Esophagus (tissue), 2 donors: ENCODE measurements at regions not wholly inside any gene's neighbourhood (a gene's known extent, or its start where the extent isn't known, plus 50 kb on each side); places are given as distances from the start of the nearest gene placed in this dataset.
"Not testable (repeated sequence)": the region's sequence is repeated elsewhere in the genome, so short reads cannot be mapped to it uniquely, and the experiment has no call there.

ENCODE experiments used
- H3K27ac ChIP-seq, 2 donors: one replicate each; pipeline ENCODE4 v1.5.1; 2013; ENCODE audit warnings: low read depth in 2 of 2, mild to moderate bottlenecking in 2 of 2, inconsistent platforms in 1 of 2, low read length in 1 of 2, moderate library complexity in 1 of 2
- H3K27me3 ChIP-seq, 2 donors: one replicate each; pipeline ENCODE4 v1.6.1; 2013; ENCODE audit warnings: low read length in 2 of 2, control low read depth in 1 of 2, mild to moderate bottlenecking in 1 of 2; ENCODE audit not compliant: insufficient read depth in 2 of 2, control insufficient read depth in 1 of 2
- H3K36me3 ChIP-seq, 2 donors: one replicate each; pipeline ENCODE4 v1.6.1; 2013; ENCODE audit warnings: low read length in 1 of 2; ENCODE audit not compliant: control insufficient read depth in 2 of 2, insufficient read depth in 2 of 2
- H3K4me1 ChIP-seq, 2 donors: one replicate each; pipeline ENCODE4 v1.6.1; 2013; ENCODE audit warnings: low read length in 1 of 2; ENCODE audit not compliant: control insufficient read depth in 2 of 2, insufficient read depth in 2 of 2
- H3K4me3 ChIP-seq, 2 donors: one replicate each; pipeline ENCODE4 v1.5.1; 2013; ENCODE audit warnings: low read length in 2 of 2, mild to moderate bottlenecking in 2 of 2, low read depth in 1 of 2, moderate library complexity in 1 of 2
- H3K9me3 ChIP-seq, 2 donors: one replicate each; pipeline ENCODE4 v1.6.1; 2013; ENCODE audit warnings: mild to moderate bottlenecking in 2 of 2, low read depth in 1 of 2, low read length in 1 of 2, moderate library complexity in 1 of 2; ENCODE audit not compliant: control insufficient read depth in 2 of 2, insufficient read depth in 1 of 2
- WGBS, 2 donors: extraction: QIAGEN DNeasy Blood & Tissue Kit; methylation state at CpG; one replicate each; pipeline ENCODE4 v1.1.7; 2013; 5-methylcytosine and 5-hydroxymethylcytosine counted together
- donor health status: healthy with polysubstance abuse.
- donor health status: Bipolar disorder and iron deficiency.

GRCh38 chr12:9481289-9481688 is 126.4 kb downstream of the KLRB1 start:
- H3K36me3 ChIP-seq, H3K27me3 ChIP-seq, H3K4me1 ChIP-seq, H3K4me3 ChIP-seq, H3K27ac ChIP-seq, H3K9me3 ChIP-seq: not testable (repeated sequence)
- 93 to 100% methylated on average over 3 of the region's 3 CpGs for WGBS, 2 donors

- not testable (repeated sequence) for H3K27me3 ChIP-seq, H3K27ac ChIP-seq, H3K4me1 ChIP-seq, H3K9me3 ChIP-seq, H3K4me3 ChIP-seq, H3K36me3 ChIP-seq
- WGBS, 2 donors: 50 to 51% methylated on average over 2 of the region's 2 CpGs
Observed at GRCh38 chr12:9474197-9474596, 133.5 kb downstream of the KLRB1 start.

GRCh38 chr12:9473638-9474037 is 134.1 kb downstream of the KLRB1 start:
- not testable (repeated sequence) for H3K27ac ChIP-seq, H3K4me1 ChIP-seq, H3K9me3 ChIP-seq, H3K4me3 ChIP-seq, H3K27me3 ChIP-seq, H3K36me3 ChIP-seq
- WGBS, 2 donors: 92 to 94% methylated on average over 1 of the region's 1 CpG

- not testable (repeated sequence) for H3K36me3 ChIP-seq, H3K4me1 ChIP-seq, H3K4me3 ChIP-seq, H3K27ac ChIP-seq, H3K9me3 ChIP-seq, H3K27me3 ChIP-seq
- 92 to 93% methylated on average over 8 of the region's 8 CpGs for WGBS, 2 donors
Observed at GRCh38 chr12:9471501-9471900, 136.2 kb downstream of the KLRB1 start.

- not testable (repeated sequence) for H3K4me3 ChIP-seq, H3K36me3 ChIP-seq, H3K27ac ChIP-seq, H3K27me3 ChIP-seq, H3K9me3 ChIP-seq, H3K4me1 ChIP-seq
- WGBS, 2 donors: 67 to 94% methylated on average over 1 of the region's 1 CpG
Observed at GRCh38 chr12:9470367-9470766, 137.3 kb downstream of the KLRB1 start.

GRCh38 chr12:9469956-9470355 is 137.8 kb downstream of the KLRB1 start:
- not testable (repeated sequence) for H3K4me1 ChIP-seq, H3K9me3 ChIP-seq, H3K27me3 ChIP-seq, H3K4me3 ChIP-seq, H3K36me3 ChIP-seq, H3K27ac ChIP-seq
- 42 to 58% methylated on average over 1 of the region's 1 CpG for WGBS, 2 donors

- 78 to 91% methylated on average over 2 of the region's 2 CpGs for WGBS, 2 donors
- H3K27me3 ChIP-seq, H3K36me3 ChIP-seq, H3K4me1 ChIP-seq, H3K27ac ChIP-seq, H3K9me3 ChIP-seq, H3K4me3 ChIP-seq: not testable (repeated sequence)
Observed at GRCh38 chr12:9469463-9469862, 138.3 kb downstream of the KLRB1 start.

- H3K4me1 ChIP-seq, H3K4me3 ChIP-seq, H3K36me3 ChIP-seq, H3K27me3 ChIP-seq, H3K9me3 ChIP-seq, H3K27ac ChIP-seq: not testable (repeated sequence)
- WGBS, 2 donors: 39 to 50% methylated on average over 6 of the region's 6 CpGs
Observed at GRCh38 chr12:9468998-9469397, 138.7 kb downstream of the KLRB1 start.

GRCh38 chr12:9468144-9468543 is 139.6 kb downstream of the KLRB1 start:
- WGBS, 2 donors: 57 to 93% methylated on average over 1 of the region's 1 CpG
- not testable (repeated sequence) for H3K36me3 ChIP-seq, H3K4me1 ChIP-seq, H3K9me3 ChIP-seq, H3K4me3 ChIP-seq, H3K27ac ChIP-seq, H3K27me3 ChIP-seq

- Histone ChIP-seq H3K27ac (no peak overlapping the region), H3K36me3 (no peaks in the 10 kb centered on the region), H3K4me3 (no peak overlapping the region), H3K4me1 (no peaks in the 10 kb centered on the region), H3K27me3 (no peaks in the 10 kb centered on the region), H3K9me3 (no peaks in the 10 kb centered on the region)
- WGBS, 2 donors: 75% methylated on average over 4 of the region's 4 CpGs
Observed at GRCh38 chr12:9464408-9464807, 143.3 kb downstream of the KLRB1 start.
